H1 (cell line): ENCODE measurements at regions not wholly inside any gene's neighbourhood (a gene's known extent, or its start where the extent isn't known, plus 50 kb on each side); places are given as distances from the start of the nearest gene placed in this dataset.

Experiments
- CTCF ChIA-PET: fragments of 300-600 bp; sonication (Branson Sonifier 250); formaldehyde crosslinking; loops from one replicate; lab custom pipeline; 2021; ENCODE audit not compliant: partially characterized antibody; lab: Charles Lee
- POLR2A ChIA-PET: fragments of 300-600 bp; sonication (Branson Sonifier 250); formaldehyde crosslinking; loops from one replicate; lab custom pipeline; 2021; ENCODE audit warnings: inconsistent platforms; ENCODE audit not compliant: partially characterized antibody; lab: Charles Lee
- DNase-seq, 2 experiments: peaks; one replicate each; pipeline versions ENCODE4 v3.0.0 to v3.0.0-alpha.2; 2010 to 2022; ENCODE audit warnings: low spot score in 2 of 2, low read depth in 1 of 2, mixed read lengths in 1 of 2
- FAIRE-seq: peaks from 2 replicates; lab custom pipeline; 2011; peaks lifted over from hg19 to GRCh38; lab: Jason Lieb, UNC
- H2AFZ ChIP-seq: 2 replicates; pipeline ENCODE4 v1.8.1; 2012; ENCODE audit warnings: low read length, inconsistent platforms
- H2AK5ac ChIP-seq: 2 replicates; pipeline ENCODE4 v1.6.1; 2013; ENCODE audit warnings: low read depth, low read length
- H2BK120ac ChIP-seq: replicated peaks from 2 replicates; pipeline ENCODE3; 2013; ENCODE audit warnings: low read depth, low read length, inconsistent platforms
- H2BK12ac ChIP-seq: 2 replicates; pipeline ENCODE4 v1.6.1; 2013; ENCODE audit warnings: low read depth, low read length
- H2BK15ac ChIP-seq: 2 replicates; pipeline ENCODE4 v1.6.1; 2013; ENCODE audit warnings: low read length
- H2BK20ac ChIP-seq: 2 replicates; pipeline ENCODE4 v1.6.1; 2013; ENCODE audit warnings: low read length
- H2BK5ac ChIP-seq: 2 replicates; pipeline ENCODE4 v1.6.1; 2013; ENCODE audit warnings: low read depth, low read length
- H3K14ac ChIP-seq: 2 replicates; pipeline ENCODE4 v1.6.1; 2013; ENCODE audit warnings: inconsistent platforms; ENCODE audit not compliant: insufficient read length
- H3K18ac ChIP-seq: 2 replicates; pipeline ENCODE4 v1.6.1; 2013; ENCODE audit warnings: low read length; ENCODE audit errors: extremely low read depth
- H3K23ac ChIP-seq: 2 replicates; pipeline ENCODE4 v1.6.1; 2013; ENCODE audit warnings: inconsistent platforms; ENCODE audit not compliant: insufficient read length
- H3K23me2 ChIP-seq: 2 replicates; pipeline ENCODE4 v1.6.1; 2013; ENCODE audit warnings: low read depth, low read length
- H3K27ac ChIP-seq: 2 replicates; pipeline ENCODE4 v1.6.1; 2011; ENCODE audit warnings: low read depth, low read length, inconsistent platforms
- H3K27me3 ChIP-seq, 4 experiments: replicated peaks in 1 of 4; 1 replicate in 1 of 4; 2 replicates in 3 of 4; pipeline versions ENCODE4 v1.6.1 to v1.8.1; 2011 to 2013; ENCODE audit warnings: low read length in 3 of 4, mild to moderate bottlenecking in 3 of 4, inconsistent platforms in 2 of 4, mixed read lengths in 2 of 4, moderate library complexity in 1 of 4; ENCODE audit not compliant: control insufficient read depth in 3 of 4, insufficient read depth in 3 of 4; ENCODE audit errors: extremely low read depth in 1 of 4
- H3K36me3 ChIP-seq, 4 experiments: 2 replicates each; pipeline versions ENCODE4 v1.6.1 to v1.8.1; 2011 to 2013; ENCODE audit warnings: mild to moderate bottlenecking in 4 of 4, low read length in 3 of 4, moderate library complexity in 2 of 4, control low read depth in 1 of 4, inconsistent platforms in 1 of 4; ENCODE audit not compliant: insufficient read depth in 4 of 4, control insufficient read depth in 2 of 4
- H3K4ac ChIP-seq: replicated peaks from 2 replicates; pipeline ENCODE3; 2013; ENCODE audit warnings: low read length, low read depth, mixed read lengths, inconsistent platforms; ENCODE audit not compliant: insufficient read length
- H3K4me1 ChIP-seq, 4 experiments: replicated peaks in 1 of 4; 1 replicate in 1 of 4; 2 replicates in 3 of 4; pipeline versions ENCODE4 v1.6.1 to v1.8.1; 2011 to 2013; ENCODE audit warnings: low read length in 3 of 4, inconsistent platforms in 2 of 4, mixed read lengths in 1 of 4; ENCODE audit not compliant: insufficient read depth in 4 of 4, control insufficient read depth in 3 of 4
- H3K4me2 ChIP-seq, 2 experiments: 2 replicates each; pipeline versions ENCODE4 v1.6.1 to v1.8.1; 2011 to 2013; ENCODE audit warnings: low read depth in 2 of 2, low read length in 2 of 2, control low read depth in 1 of 2, inconsistent platforms in 1 of 2, mild to moderate bottlenecking in 1 of 2; ENCODE audit not compliant: insufficient read depth in 1 of 2
- H3K4me3 ChIP-seq, 4 experiments: fragments of 200-600, 300-600 bp in 1 of 4; sonication (generic), shearing (Covaris generic), sonication (Bioruptor Twin) in 1 of 4; 2 replicates each; pipeline versions ENCODE4 v1.5.1 to v1.8.1; 2011 to 2016; ENCODE audit warnings: low read length in 4 of 4, low read depth in 3 of 4, control low read depth in 2 of 4, inconsistent platforms in 2 of 4, mild to moderate bottlenecking in 2 of 4, mixed read lengths in 1 of 4, moderate library complexity in 1 of 4; ENCODE audit not compliant: insufficient read depth in 2 of 4; ENCODE audit errors: extremely low read depth in 1 of 4
- H3K56ac ChIP-seq: replicated peaks from 2 replicates; pipeline ENCODE3; 2013; ENCODE audit warnings: low read depth, mild to moderate bottlenecking, mixed read lengths, low read length, inconsistent platforms; ENCODE audit not compliant: insufficient read length
- H3K79me1 ChIP-seq: 2 replicates; pipeline ENCODE4 v1.6.1; 2013; ENCODE audit warnings: low read depth, low read length, control low read depth
- H3K79me2 ChIP-seq, 2 experiments: 2 replicates each; pipeline versions ENCODE4 v1.6.1 to v1.8.1; 2012 to 2013; ENCODE audit warnings: low read length in 2 of 2, mild to moderate bottlenecking in 2 of 2, inconsistent platforms in 1 of 2; ENCODE audit not compliant: insufficient read depth in 2 of 2, control insufficient read depth in 1 of 2
- H3K9ac ChIP-seq, 4 experiments: replicated peaks in 1 of 4; 1 replicate in 1 of 4; 2 replicates in 3 of 4; pipeline versions ENCODE4 v1.6.1 to v1.8.1; 2011 to 2013; ENCODE audit warnings: low read depth in 3 of 4, low read length in 3 of 4, control low read depth in 2 of 4, mild to moderate bottlenecking in 2 of 4, moderate library complexity in 2 of 4, inconsistent platforms in 1 of 4; ENCODE audit errors: extremely low read depth in 1 of 4
- H3K9me3 ChIP-seq, 2 experiments: 2 replicates each; pipeline versions ENCODE4 v1.6.1 to v1.8.1; 2012 to 2013; ENCODE audit warnings: mild to moderate bottlenecking in 2 of 2, moderate library complexity in 2 of 2, control low read depth in 1 of 2, inconsistent platforms in 1 of 2, low read depth in 1 of 2, low read length in 1 of 2, mixed read lengths in 1 of 2; ENCODE audit not compliant: insufficient read depth in 2 of 2
- H4K20me1 ChIP-seq, 2 experiments: replicated peaks in 1 of 2; 2 replicates each; pipeline versions ENCODE3 to v1.8.1; 2011 to 2013; ENCODE audit warnings: inconsistent platforms in 2 of 2, low read length in 2 of 2, mild to moderate bottlenecking in 1 of 2; ENCODE audit not compliant: insufficient read depth in 2 of 2, control insufficient read depth in 1 of 2
- H4K5ac ChIP-seq: 2 replicates; pipeline ENCODE4 v1.6.1; 2013; ENCODE audit warnings: low read length, low read depth, mixed read lengths, inconsistent platforms; ENCODE audit not compliant: insufficient read length
- H4K8ac ChIP-seq: 2 replicates; pipeline ENCODE4 v1.8.0; 2013; ENCODE audit warnings: mild to moderate bottlenecking, moderate library complexity, low read length, inconsistent platforms; ENCODE audit not compliant: insufficient read depth; ENCODE audit errors: extremely low read depth
- H4K91ac ChIP-seq: replicated peaks from 2 replicates; pipeline ENCODE3; 2013; ENCODE audit warnings: low read length, mixed read lengths, inconsistent platforms; ENCODE audit not compliant: insufficient read length
- CHD1 ChIP-seq: IDR thresholded peaks from 2 replicates; pipeline ENCODE4 v1.6.1; 2012; ENCODE audit warnings: low read depth, low read length, improper control_type of control experiment
- EGR1 ChIP-seq: IDR thresholded peaks from 2 replicates; pipeline ENCODE4 v1.6.1; 2011; ENCODE audit warnings: low read depth, low read length, borderline replicate concordance
- EZH2 ChIP-seq: fragments of 200-600 bp; sonication (generic); IDR thresholded peaks from 2 replicates; pipeline ENCODE4 v1.7.1; 2012; ENCODE audit warnings: low read depth, mild to moderate bottlenecking, moderate library complexity, low read length, inconsistent platforms; ENCODE audit not compliant: severe bottlenecking
- JUN ChIP-seq: IDR thresholded peaks from 2 replicates; pipeline ENCODE4 v1.6.1; 2011; ENCODE audit warnings: low read depth, mild to moderate bottlenecking, improper control_type of control experiment, low read length
- RAD21 ChIP-seq, 2 experiments: IDR thresholded peaks in 1 of 2; conservative IDR thresholded peaks in 1 of 2; 2 replicates each; pipeline ENCODE4 v1.6.1; 2011; ENCODE audit warnings: low read depth in 2 of 2, low read length in 2 of 2, improper control_type of control experiment in 1 of 2, inconsistent platforms in 1 of 2, mild to moderate bottlenecking in 1 of 2, moderate library complexity in 1 of 2
- RXRA ChIP-seq: IDR thresholded peaks from 2 replicates; pipeline ENCODE4 v1.6.1; 2011; ENCODE audit warnings: low read depth, mild to moderate bottlenecking, low read length, moderate library complexity; ENCODE audit not compliant: insufficient read depth
- WGBS, 2 experiments: shearing (Covaris generic) in 1 of 2; methylation state at CpG; one replicate each; pipeline versions ENCODE4 v1.1.6 to v1.1.7; 2013 to 2015; ENCODE audit warnings: low lambda C conversion rate in 2 of 2, mixed read lengths in 2 of 2, inconsistent platforms in 1 of 2, low coverage in 1 of 2, missing lambda C conversion rate in 1 of 2; ENCODE audit not compliant: insufficient replicate concordance in 2 of 2, insufficient coverage in 1 of 2, insufficient read length in 1 of 2; ENCODE audit errors: extremely low coverage in 1 of 2, missing lambda C conversion rate in 1 of 2; 5-methylcytosine and 5-hydroxymethylcytosine counted together

GRCh38 chr21:15679630-15680029 is 50.2 kb upstream of the USP25 start:
- H3K9ac ChIP-seq, result no peak overlapping the region
- no peak overlapping the region for H3K4me2 ChIP-seq
- no peak overlapping the region for H3K27ac ChIP-seq
- no peak for DNase-seq
- H2AFZ ChIP-seq, result no peak overlapping the region
- H3K23me2 ChIP-seq, result no peaks in the 10 kb centered on the region
- no peak overlapping the region for H2BK12ac ChIP-seq
- no peaks in the 10 kb centered on the region for H3K79me1 ChIP-seq
- no peak overlapping the region for H3K14ac ChIP-seq
- no peak overlapping the region for H4K5ac ChIP-seq
- no peaks in the 10 kb centered on the region for H3K9me3 ChIP-seq
- no peaks in the 10 kb centered on the region for H4K20me1 ChIP-seq
- no peak overlapping the region for H4K8ac ChIP-seq
- ChIA-PET CTCF (interaction anchor here (0.6 to 1.8 kb wide), 5 partner anchors 12 to 400 kb away, joined by 3 to 4 read pairs (median 3); no protein-coding TSS in a partner anchor), POLR2A (no interaction called here)
- no peak overlapping the region for H3K4me3 ChIP-seq
- H3K4me1 ChIP-seq, result no peaks in the 10 kb centered on the region
- no peak overlapping the region for H2BK120ac ChIP-seq
- H3K56ac ChIP-seq, result no peak overlapping the region
- no peak overlapping the region for H2BK5ac ChIP-seq
- H3K36me3 ChIP-seq, result no peaks in the 10 kb centered on the region
- no peak overlapping the region for H3K4ac ChIP-seq
- FAIRE-seq, result no peak
- WGBS, 2 experiments, result 85% methylated on average over 5 of the region's 8 CpGs; no CpG with 5 or more reads in 1 of the 2 experiments
- no peak overlapping the region for H3K18ac ChIP-seq
- no peaks in the 10 kb centered on the region for H3K79me2 ChIP-seq
- H3K27me3 ChIP-seq, result no peaks in the 10 kb centered on the region
- peak; percentile 32 to 43; a peak in 3 of 4 replicates for TF ChIP-seq RAD21 (IDR thresholded peaks at IDR 0.05 in 1 of 2, conservative IDR thresholded peaks at IDR 0.05 in 1 of 2; ENCODE audit: low read depth in 2 of 2, low read length in 2 of 2)
- TF ChIP-seq RXRA, result no peak
- no peak for TF ChIP-seq EGR1
- no peak for TF ChIP-seq EZH2
- no peak for TF ChIP-seq JUN
- TF ChIP-seq CHD1, result no peak
- H3K23ac ChIP-seq, result no peak overlapping the region
- no peak overlapping the region for H2BK15ac ChIP-seq
- H2AK5ac ChIP-seq, result no peak overlapping the region
- H4K91ac ChIP-seq, result no peak overlapping the region
- H2BK20ac ChIP-seq, result no peak overlapping the region
